C4-2B (cell line): ENCODE measurements at regions not wholly inside any gene's neighbourhood (a gene's known extent, or its start where the extent isn't known, plus 50 kb on each side); places are given as distances from the start of the nearest gene placed in this dataset.
A peak's percentile ranks its signal among the peaks of the same experiment; 100 is the strongest.

Experiments
- H3K27ac ChIP-seq: fragments of 450-650 bp; 2 replicates; pipeline ENCODE4 v1.5.1; 2017
- CTCF ChIP-seq: fragments of 450-650 bp; conservative IDR thresholded peaks from 2 replicates; pipeline ENCODE4 v1.5.1; 2017; ENCODE audit warnings: mild to moderate bottlenecking
- ZFX ChIP-seq: fragments of 450-650 bp; IDR thresholded peaks from 2 replicates; pipeline ENCODE4 v1.6.1; 2017

DNA sequence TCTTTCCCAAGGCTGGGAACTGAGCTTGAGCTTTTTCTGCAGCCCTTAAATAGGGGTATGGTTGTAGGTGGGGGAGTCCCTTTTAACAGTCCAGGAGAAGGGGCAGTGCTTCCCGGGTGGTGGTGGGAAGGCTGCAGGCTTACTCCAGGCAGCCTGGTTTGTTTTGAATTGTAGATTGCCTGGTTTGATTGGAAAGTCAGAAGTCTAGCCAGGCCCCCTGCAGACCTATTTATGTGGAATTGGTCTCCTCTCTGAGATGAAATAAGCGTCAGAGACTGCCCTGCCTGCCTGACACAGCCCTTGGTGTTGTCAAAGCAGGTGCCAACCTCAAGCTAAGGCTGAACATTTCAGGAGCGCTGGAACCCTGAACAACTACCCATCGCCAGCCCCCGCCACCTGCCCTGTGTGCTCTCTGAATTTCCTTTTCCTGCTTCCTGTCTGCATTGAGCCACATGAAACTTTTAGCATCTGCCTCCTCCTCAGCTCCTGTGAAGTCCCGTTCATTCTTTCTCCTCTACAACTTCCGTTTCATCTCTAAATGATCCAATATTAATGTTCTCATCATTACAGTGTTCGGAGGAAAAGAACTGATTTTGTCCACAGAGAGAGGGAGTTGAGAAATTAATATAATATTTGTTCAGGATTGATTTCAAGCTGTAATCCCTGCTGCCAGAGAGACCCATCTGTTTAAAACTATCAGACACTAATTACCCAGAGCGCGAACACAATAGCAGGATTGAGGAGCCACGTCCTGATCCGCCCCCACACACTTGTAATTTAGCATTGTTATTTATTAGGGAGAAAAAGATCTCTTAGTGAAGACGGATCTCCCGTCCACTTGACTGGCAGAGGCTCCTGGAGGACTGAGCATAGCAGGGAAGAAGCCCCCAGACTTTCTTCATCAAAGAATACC is 136.5 kb downstream of the TRIM29 start:
- H3K27ac ChIP-seq = no peak overlapping the region
- TF ChIP-seq ZFX (no peak), CTCF (no peak)

GRCh38 chr11:119999220-119999619 is 138.7 kb downstream of the TRIM29 start:
- no peak overlapping the region for H3K27ac ChIP-seq
- TF ChIP-seq CTCF = peak; percentile 31; the same call in 1 of the 2 replicates
- no peak for TF ChIP-seq ZFX

DNA sequence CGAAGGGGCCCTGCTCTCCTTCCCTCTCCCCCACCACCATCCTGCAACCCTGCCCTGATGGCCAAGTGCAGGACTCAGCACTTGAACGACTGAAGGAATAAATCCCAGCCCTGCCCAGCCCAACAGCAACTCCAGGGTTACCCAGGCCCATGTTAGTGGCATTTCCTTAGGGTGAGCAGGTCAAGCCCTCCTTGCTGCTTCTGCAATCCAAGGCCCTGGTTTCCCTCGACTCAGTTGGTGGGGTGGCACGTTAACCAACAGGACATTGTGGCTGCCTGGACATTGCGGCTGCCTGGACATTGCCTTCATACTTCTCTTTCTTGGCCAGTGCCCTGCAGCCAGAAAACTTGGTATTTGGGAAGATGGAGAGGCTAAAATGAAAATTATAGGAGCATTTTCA is 141.4 kb downstream of the TRIM29 start:
- no peak for TF ChIP-seq CTCF
- TF ChIP-seq ZFX = no peak
- H3K27ac ChIP-seq = no peak overlapping the region

- TF ChIP-seq CTCF = no peak
- no peak overlapping the region for H3K27ac ChIP-seq
These were observed 142.0 kb downstream of the TRIM29 start for GRCh38 chr11:119995730-119996491.

DNA sequence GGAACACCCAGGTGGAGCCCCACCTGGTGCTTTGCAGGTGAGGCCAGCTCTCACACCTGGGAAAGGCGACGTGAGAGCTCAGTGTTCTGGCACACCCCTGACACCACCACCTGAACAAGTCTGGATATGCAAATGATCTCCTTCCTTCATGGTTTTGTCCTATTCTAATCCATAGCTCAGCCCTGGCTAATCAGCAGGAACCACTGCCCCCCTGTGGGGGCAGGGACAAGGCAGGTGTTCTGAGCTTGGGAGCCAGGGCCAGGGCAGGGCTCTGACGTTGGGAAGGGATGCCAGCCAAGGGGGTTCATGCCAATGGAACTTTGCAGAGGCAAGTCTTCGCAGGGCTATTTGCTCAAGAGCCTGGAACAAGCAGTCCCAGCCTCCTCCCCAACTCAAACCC is 144.2 kb downstream of the TRIM29 start:
- no peak overlapping the region for H3K27ac ChIP-seq
- TF ChIP-seq ZFX (no peak), CTCF (no peak; the same call in 1 of the 2 replicates)

- TF ChIP-seq CTCF (no peak), ZFX (no peak)
These were observed 145.5 kb downstream of the TRIM29 start for GRCh38 chr11:119992171-119993051.

More at GRCh38 chr11:119992171-119993051, 145.5 kb downstream of the TRIM29 start:
- no peak overlapping the region for H3K27ac ChIP-seq
